ENCODE measurements at regions not wholly inside any gene's neighbourhood (a gene's known extent, or its start where the extent isn't known, plus 50 kb on each side); places are given as distances from the start of the nearest gene placed in this dataset.

- no peak overlapping the region for H2BK5ac ChIP-seq (ENCODE audit: insufficient read length, low read length)
- peaks cover 2% of the 10 kb centered on the region for H3K4me1 ChIP-seq (ENCODE audit: insufficient read depth, low read length)
- no peaks in the 10 kb centered on the region for H3K9me3 ChIP-seq (ENCODE audit: control insufficient read depth, low read depth, low read length)
- no peak overlapping the region; the same call in 1 of the 2 replicates for H3K14ac ChIP-seq (ENCODE audit: insufficient read depth, low read length)
- H2BK20ac ChIP-seq (ENCODE audit: low read depth, low read length, poor library complexity, severe bottlenecking) = no peak overlapping the region
- H3K23ac ChIP-seq (ENCODE audit: insufficient read length, low read depth, low read length) = no peak overlapping the region
- H2AK5ac ChIP-seq (ENCODE audit: insufficient read length, low read length) = no peak overlapping the region
- peak overlapping the region; percentile 80 to 99 (median 87); a peak in 6 of 7 replicates for H3K27ac Mint-ChIP-seq
- H3K4me2 ChIP-seq (ENCODE audit: insufficient read depth, insufficient read length, low read length) = peak overlapping the region; percentile 77
- no peak overlapping the region for H4K5ac ChIP-seq (ENCODE audit: insufficient read length, low read depth, low read length)
- WGBS (ENCODE audit: extremely low coverage, insufficient read length, low lambda C conversion rate) = no CpG with 5 or more reads among the region's 9 CpGs
- H3K56ac ChIP-seq (ENCODE audit: insufficient read length, low read depth, low read length) = no peak overlapping the region
- H4K20me1 ChIP-seq (ENCODE audit: control insufficient read depth, insufficient read depth, insufficient read length) = no peaks in the 10 kb centered on the region
- H3K27me3 Mint-ChIP-seq (ENCODE audit: low read depth) = no peaks in the 10 kb centered on the region
- H2BK15ac ChIP-seq (ENCODE audit: low read depth, low read length) = no peak overlapping the region
- H3K4me3 Mint-ChIP-seq = peak overlapping the region; percentile 25 to 67; a peak in 4 of 5 replicates
- H2BK12ac ChIP-seq (ENCODE audit: insufficient read length, low read depth, low read length) = no peak overlapping the region
- H3K4ac ChIP-seq (ENCODE audit: low read depth, low read length) = no peak overlapping the region
- no peaks in the 10 kb centered on the region for H3K79me1 ChIP-seq (ENCODE audit: insufficient read depth, low read depth, low read length, poor library complexity, severe bottlenecking)
- H4K91ac ChIP-seq (ENCODE audit: insufficient read length, low read depth, low read length) = no peak overlapping the region
- no peak overlapping the region for H3K9ac ChIP-seq (ENCODE audit: extremely low read depth, insufficient read length, low read length)
- no peaks in the 10 kb centered on the region for H3K27me3 ChIP-seq (ENCODE audit: insufficient read depth, low read length)
- H3T11ph ChIP-seq (ENCODE audit: low read length) = no peak overlapping the region
- TF ChIP-seq CTCF (conservative IDR thresholded peaks at IDR 0.05) = no peak
- H2AFZ ChIP-seq (ENCODE audit: low read length) = peak overlapping the region; percentile 83
- no peaks in the 10 kb centered on the region for H3K36me3 Mint-ChIP-seq (ENCODE audit: insufficient read depth in 1 of 3, low read depth in 3 of 3)
- H3K27ac ChIP-seq (ENCODE audit: insufficient read length, low read depth, low read length) = no peak overlapping the region
- no peaks in the 10 kb centered on the region for H3K79me2 ChIP-seq (ENCODE audit: insufficient read depth, low read length)
- H3K4me1 Mint-ChIP-seq = peaks cover 31 to 39% of the 10 kb centered on the region in 2 experiments
- no peaks in the 10 kb centered on the region for H3K9me3 Mint-ChIP-seq
- DNase-seq = no peak
- H3K23me2 ChIP-seq (ENCODE audit: insufficient read length, low read depth, low read length, poor library complexity, severe bottlenecking) = peaks cover 3% of the 10 kb centered on the region
- no peak overlapping the region for H3K18ac ChIP-seq (ENCODE audit: insufficient read length, low read depth, low read length)
- H2BK120ac ChIP-seq (ENCODE audit: low read depth, low read length, poor library complexity, severe bottlenecking) = no peak overlapping the region
- no peak overlapping the region for H4K8ac ChIP-seq (replicated peaks; ENCODE audit: insufficient read length, low read depth, low read length)
These were observed 216.4 kb upstream of the GYPA start for GRCh38 chr4:144356941-144357381.
